ENCODE measurements at regions not wholly inside any gene's neighbourhood (a gene's known extent, or its start where the extent isn't known, plus 50 kb on each side); places are given as distances from the start of the nearest gene placed in this dataset.

GRCh38 chr2:166634706-166635105 lies 140.7 kb upstream of the SCN7A start:
- no peak for DNase-seq

GRCh38 chr2:166632616-166633015 lies 138.6 kb upstream of the SCN7A start:
- no peak for DNase-seq

DNA sequence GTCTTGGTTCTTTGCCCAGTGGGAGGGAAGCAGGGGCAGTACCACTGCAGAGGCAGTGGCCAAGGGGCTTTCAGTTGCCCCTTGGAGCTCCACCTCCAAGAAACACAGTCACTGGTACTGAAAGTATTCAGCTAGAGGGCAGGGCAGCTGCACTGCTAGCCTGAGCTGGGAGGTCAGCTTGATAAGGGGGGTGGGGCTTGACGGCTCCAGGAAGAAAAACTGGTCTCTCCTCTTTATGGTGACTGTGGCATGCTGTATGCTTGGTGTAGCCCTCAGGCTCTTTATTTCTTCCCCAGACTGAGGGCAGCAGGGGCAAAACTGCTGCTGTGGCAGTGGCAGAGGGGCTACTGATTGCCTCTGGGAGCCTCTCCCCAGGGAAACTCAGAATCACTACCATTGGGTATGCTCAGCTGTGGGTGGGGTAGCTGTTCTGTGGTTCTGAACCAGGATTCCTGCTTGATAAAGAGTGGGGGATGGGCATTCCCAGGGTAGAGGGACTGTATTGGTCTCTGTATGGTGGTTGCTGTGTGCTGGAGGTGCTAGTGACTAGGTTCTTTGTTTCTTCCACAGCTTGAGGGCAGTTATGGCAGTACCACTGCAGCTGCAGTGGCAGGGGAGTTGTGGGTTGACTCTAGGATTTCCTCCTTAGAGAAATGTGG lies 134.6 kb upstream of the SCN7A start:
- DNase-seq: no peak

- no peak for DNase-seq
Measured at GRCh38 chr2:166627893-166628292, 133.8 kb upstream of the SCN7A start.

DNA sequence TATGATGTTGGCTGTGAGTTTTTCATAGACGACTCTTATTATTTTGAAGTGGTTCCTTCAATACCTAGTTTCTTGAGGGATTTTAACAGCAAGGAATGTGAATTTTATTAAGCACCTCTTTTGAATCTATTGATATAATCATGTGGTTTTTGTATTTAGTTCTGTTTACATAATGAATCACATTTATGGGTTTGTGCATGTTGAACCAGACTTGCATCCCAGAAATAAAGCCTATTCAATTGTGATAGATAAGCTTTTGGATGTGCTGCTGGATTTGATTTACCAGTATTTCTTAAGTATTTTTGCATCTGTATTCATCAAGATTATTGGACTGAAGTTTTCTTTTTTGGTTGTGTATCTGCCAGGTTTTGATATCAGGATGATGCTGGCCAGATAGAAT lies 131.6 kb upstream of the SCN7A start:
- no peak for DNase-seq

- DNase-seq: no peak
Measured at GRCh38 chr2:166614503-166614902, 120.5 kb upstream of the SCN7A start.

DNA sequence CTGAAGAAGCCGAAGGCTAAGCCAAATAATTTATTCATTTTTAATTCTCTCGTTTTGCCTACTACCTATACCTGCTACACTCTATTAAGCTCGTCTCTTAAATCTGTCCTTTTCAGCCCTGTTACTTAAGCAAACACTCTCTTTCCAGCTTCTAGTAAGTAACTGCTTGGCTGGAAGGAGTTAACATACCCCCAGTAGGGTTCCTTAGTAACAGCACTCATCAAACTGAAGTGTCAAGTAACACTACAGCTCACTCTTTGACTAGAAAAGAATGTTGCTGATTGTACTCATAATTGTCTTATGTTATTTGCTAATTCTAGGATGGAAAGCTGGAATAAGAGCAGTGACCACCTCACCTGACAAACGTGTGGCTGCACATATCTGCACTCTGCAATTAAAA lies 120.0 kb upstream of the SCN7A start:
- DNase-seq: no peak

- DNase-seq: no peak
Measured at GRCh38 chr2:166613226-166613625, 119.2 kb upstream of the SCN7A start.

DNA sequence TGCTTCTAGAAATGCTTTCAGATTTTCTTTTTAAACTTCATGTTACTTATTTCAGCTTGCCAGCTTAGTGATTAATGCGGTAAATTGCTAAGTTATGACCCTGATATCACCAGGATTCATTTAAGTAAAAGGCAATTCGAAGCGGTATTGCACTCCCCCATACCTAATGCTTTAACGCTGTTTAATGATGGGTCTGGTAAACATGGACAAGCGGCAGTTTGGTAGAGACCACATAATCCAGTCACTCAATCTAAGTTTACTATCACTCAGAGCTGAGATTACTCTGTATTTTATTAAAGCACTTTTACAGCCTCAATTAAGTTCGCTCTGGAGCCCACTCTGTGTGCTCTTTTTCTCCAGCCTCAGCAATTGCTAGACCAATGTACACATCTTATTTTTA lies 118.2 kb upstream of the SCN7A start:
- DNase-seq: no peak

DNA sequence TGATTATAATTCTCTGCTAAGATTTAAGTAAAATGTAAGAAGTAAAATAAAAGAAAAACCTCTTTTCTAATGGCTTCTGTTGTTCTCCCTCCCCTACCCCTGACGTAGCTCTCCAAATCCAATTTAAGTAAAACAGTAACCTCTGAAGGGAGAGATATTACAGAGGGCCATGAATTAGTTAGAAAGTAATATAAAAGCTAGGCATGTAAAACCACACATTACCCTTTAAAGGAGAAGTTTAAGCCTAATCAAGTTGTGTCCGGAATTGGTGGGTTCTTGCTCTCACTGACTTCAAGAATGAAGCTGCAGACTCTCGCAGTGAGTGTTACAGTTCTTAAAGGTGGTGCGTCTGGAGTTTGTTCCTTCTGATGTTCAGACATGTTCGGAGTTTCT lies 116.9 kb upstream of the SCN7A start:
- no peak for DNase-seq

GRCh38 chr2:166610180-166610912 lies 116.3 kb upstream of the SCN7A start:
- DNase-seq: no peak

DNA sequence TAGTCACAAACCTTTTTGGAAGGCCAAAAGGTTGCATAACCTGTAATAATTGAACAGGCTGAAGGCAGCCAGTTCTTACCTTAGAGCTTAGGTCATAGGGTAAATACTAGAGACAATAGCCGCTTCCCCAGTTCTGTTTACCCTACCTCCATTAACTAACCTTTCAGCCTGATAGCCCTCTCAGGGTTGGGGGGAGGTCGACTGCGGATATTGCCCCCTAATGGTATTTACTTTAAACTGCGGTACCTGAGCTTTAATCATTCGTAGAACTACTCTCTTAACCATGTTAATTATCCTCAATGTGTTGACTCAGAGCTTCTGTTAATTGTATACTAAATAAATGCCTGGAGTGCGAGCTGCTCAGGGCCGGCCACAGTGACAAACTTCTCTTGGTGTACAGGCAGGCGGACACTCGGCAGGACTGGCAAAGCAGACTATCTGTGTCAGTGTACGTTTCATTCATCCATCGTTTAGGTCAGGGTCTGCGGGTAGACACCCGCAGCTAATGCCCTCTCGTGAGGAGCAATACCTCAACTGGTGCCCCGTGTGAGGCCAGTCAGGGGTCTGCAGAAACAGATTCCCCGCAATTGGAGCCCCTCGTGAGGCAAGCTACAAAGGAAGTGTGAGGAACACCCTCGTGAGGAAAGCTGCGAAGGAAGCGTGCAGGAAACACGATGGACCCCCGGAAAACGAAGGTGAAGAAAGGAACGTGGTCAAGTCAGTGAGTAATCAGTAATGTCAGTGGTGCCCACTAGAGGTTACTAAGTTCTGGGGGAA lies 115.3 kb upstream of the SCN7A start:
- DNase-seq: no peak

DNA sequence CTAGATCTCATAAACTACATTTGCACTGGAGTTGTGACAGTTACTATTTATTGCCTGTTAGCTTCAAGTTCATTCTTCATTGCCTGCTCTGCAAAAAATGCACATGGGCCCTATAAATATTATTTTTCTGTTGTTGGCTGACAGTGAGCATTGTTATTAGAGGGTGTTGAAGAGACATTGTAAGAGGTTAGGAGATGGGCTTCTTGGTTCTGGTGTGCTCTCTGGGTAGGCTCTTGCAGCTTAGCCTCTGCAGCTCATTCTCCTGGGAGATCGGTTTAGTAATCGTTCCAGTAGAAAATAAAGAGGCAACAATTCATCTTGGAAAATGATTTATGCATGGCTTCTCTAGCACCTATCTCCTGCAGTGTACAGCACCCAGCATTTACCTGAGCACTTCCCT lies 113.8 kb upstream of the SCN7A start:
- no peak for DNase-seq

GRCh38 chr2:166593403-166593802 lies 99.4 kb upstream of the SCN7A start:
- DNase-seq: no peak

DNA sequence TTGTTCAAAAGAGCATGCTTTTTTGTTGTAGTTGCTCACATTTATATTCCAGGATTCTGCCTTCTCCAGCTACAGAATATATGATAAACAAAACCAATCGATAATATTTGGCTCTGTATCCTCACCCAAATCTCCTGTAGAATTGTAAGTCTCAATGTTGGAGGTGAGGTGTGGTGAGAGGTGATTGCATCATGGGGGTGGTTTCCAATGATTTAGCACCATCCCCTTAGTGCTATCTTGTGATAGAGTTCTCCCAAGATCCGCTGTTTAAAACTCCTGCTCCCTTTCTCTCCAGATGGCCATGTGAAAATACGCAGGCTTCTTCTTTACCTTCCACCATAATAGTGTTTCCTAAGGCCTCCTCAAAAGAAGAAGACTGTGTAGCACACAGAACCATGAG lies 98.7 kb upstream of the SCN7A start:
- no peak for DNase-seq

- DNase-seq: no peak
Measured at GRCh38 chr2:166591226-166591625, 97.2 kb upstream of the SCN7A start.

DNA sequence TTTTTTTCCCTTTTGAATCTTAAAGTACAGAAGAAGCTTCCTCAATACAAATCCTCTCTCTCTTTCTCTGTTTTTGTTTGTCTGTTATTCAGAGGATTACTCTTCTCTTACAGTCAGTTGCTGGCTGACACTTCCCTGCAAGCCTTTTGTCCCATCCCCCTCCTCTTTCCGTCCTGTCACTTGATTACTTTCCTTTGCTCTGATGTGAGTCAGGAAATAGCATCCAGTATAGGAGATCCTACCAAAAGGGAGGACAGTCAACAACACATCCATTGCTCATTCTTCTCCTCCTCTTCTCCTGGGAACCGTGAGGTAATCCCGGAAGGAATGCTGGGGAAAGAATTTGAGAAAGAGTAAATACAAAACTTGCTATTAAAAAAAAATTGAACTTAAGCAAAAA lies 79.3 kb upstream of the SCN7A start:
- no peak for DNase-seq

DNA sequence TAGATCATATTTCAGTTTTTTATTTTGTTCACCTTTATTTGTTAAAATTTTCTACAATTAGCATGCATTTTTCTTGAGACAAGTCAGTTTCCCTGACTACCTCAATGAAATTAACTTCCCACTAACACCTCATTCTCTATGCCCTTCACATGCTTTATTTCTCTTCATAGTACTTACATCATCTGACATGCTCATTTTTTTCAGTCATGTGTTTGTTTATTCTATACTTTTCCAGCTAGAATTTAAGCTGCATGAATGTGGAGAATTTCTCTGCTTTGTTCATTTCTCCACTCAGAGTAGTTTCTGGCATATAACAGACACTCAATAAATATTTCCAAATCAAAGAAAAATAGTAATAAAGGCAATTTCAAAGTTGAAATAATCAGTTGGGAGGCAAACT lies 78.9 kb upstream of the SCN7A start:
- no peak for DNase-seq

DNA sequence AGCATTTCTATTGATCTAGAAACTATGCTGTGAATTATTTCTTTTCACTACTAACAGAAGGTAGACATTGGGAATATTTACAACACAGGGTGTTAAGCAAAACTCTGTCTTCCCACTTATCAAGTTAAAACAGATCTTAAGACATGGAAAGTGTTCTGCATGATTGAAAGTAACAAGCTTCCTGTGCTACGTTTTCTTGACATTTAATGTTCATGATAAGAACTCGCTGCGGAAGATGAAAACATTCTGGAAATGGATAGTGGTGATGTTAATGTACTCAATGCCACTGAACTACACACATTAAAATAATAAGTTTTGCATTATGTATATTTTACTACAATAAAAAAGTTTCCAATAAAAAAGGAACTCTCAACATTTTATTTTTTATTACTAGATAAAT lies 74.4 kb upstream of the SCN7A start:
- DNase-seq: no peak

DNA sequence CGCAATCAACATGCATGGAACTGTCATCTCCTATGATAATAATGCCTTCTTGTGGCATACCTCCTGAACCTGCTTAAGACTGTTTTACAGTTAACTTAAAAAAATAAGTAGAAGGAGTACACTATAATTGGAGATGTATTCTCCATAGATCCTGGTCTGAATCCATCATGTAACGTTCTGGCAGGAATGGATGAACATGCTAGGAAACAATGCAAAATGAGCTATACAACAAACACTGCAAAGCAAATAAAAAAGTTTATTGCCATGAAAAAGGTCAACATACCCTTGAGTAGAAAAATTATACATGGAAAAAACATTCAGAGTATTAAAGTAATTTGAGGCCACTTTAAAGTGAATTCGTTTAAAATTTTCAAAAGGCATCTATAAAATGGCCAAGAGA lies 71.5 kb upstream of the SCN7A start:
- no peak for DNase-seq

GRCh38 chr2:166563894-166564293 lies 69.8 kb upstream of the SCN7A start:
- DNase-seq: no peak

- DNase-seq: no peak
Measured at GRCh38 chr2:166560022-166560421, 66.0 kb upstream of the SCN7A start.

- no peak for DNase-seq
Measured at GRCh38 chr2:166550923-166551322, 56.9 kb upstream of the SCN7A start.

DNA sequence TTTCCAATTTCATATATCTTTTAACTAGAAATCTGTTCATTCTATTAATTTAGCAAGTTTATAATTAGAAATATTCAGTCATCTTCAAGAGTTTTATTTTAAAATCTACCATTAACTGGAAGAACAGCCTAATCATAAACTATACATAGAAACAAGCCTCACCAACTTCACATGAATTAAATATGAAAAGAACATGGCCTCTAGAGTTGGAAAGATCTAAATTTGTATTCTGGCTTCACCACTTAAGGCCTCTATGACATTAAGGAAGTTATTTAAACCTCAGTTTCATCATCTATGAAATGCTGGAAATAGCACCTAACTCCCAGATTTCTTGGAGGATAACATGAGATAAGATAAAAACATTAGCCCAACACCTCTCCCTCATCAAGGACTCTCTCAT lies 51.4 kb upstream of the SCN7A start:
- DNase-seq: no peak

All from activated CD4-positive, alpha-beta T cell treated with anti-CD3 and anti-CD28 coated beads, Interleukin-10, Interleukin-2, amounts not matched to agents 100 ng/mL and 50 ng/mL, durations not matched to agents 16 hours and 8 hours (primary cell).